ENCODE measurements at regions not wholly inside any gene's neighbourhood (a gene's known extent, or its start where the extent isn't known, plus 50 kb on each side); places are given as distances from the start of the nearest gene placed in this dataset.
A peak's percentile ranks its signal among the peaks of the same experiment; 100 is the strongest.

DNA sequence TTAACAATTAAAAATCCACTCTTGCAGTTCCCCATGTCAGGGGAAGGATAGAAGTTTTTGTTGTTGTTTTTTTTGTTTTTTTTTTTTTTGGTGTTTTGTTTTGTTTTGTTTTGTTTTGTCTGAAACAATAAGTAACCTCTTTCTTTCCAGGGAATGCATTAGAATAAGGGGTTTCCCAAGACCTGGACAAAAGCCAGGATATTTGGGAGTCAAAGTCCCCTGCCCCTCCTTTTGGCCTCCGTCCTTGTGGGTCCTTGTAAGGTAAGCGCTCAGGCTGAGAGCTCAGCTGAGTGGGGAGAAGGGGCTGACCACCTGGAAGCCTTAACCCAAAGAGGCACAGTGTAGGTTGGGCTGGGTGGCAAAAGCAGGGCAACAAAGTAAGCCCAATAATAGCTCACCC, 515.4 kb downstream of the SOX6 start:
- Histone ChIP-seq H3K4me3 (no peak overlapping the region), H3K27ac (no peak overlapping the region), H3K27me3 (no peaks in the 10 kb centered on the region), H3K9me3 (no peaks in the 10 kb centered on the region), H3K4me1 (peaks cover 0 to 24% (median 0%) of the 10 kb centered on the region in 3 donors), H3K36me3 (no peaks in the 10 kb centered on the region)
- 100% methylated on average over 2 of the region's 2 CpGs; no CpG with 5 or more reads in 1 of the 2 donors for WGBS, 2 donors (ENCODE audit: low coverage in 1 of 2)
- ATAC-seq, result no peak
- TF ChIP-seq EP300 (IDR thresholded peaks at IDR 0.05) (no peak), POLR2A (IDR thresholded peaks at IDR 0.05) (no peak), POLR2AphosphoS5 (IDR thresholded peaks at IDR 0.05) (no peak)
- TF ChIP-seq, protein P1, sequence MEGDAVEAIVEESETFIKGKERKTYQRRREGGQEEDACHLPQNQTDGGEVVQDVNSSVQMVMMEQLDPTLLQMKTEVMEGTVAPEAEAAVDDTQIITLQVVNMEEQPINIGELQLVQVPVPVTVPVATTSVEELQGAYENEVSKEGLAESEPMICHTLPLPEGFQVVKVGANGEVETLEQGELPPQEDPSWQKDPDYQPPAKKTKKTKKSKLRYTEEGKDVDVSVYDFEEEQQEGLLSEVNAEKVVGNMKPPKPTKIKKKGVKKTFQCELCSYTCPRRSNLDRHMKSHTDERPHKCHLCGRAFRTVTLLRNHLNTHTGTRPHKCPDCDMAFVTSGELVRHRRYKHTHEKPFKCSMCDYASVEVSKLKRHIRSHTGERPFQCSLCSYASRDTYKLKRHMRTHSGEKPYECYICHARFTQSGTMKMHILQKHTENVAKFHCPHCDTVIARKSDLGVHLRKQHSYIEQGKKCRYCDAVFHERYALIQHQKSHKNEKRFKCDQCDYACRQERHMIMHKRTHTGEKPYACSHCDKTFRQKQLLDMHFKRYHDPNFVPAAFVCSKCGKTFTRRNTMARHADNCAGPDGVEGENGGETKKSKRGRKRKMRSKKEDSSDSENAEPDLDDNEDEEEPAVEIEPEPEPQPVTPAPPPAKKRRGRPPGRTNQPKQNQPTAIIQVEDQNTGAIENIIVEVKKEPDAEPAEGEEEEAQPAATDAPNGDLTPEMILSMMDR (IDR thresholded peaks at IDR 0.05), result no peak

DNA sequence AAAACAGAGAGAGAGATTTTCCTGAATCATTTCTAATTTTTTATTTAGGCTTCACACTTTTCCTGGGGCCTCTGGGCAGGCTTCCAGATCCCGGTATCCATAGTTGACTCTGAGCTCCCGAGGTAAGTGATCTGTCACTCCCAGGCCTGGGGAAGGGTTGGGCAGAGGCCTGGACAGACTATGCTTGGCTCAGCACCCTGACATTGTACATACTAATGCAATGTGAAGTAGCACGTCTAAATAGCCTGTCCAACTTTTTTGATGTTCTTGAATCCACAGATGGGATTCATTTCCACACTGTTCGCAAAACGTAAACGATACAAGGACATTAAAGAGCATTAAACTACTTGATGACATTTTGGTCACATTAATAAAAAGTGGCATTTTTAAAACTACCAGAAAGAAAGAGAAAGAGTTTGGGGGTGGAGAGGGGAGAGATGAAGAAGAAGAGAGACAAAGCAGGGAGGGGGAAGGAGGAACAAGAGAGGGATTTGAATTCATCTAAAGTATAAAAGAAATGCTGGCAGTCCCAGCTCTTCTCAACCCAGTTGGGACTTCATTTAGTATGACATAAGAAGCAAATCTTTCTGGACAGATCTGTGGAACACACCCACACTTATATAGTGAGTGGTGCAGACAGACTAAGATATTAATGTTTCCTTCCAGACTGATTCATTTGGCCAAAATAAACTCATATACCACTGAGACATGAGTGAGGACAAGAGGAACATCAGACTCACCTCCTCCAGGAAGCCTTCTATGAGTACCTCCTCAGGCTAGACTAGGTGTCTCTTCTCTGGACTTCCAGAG, 514.2 kb downstream of the SOX6 start:
- Histone ChIP-seq H3K36me3 (no peaks in the 10 kb centered on the region), H3K27ac (no peak overlapping the region), H3K4me1 (peaks cover 0 to 24% (median 0%) of the 10 kb centered on the region in 3 donors), H3K4me3 (no peak overlapping the region), H3K27me3 (no peaks in the 10 kb centered on the region), H3K9me3 (no peaks in the 10 kb centered on the region)
- no peak for TF ChIP-seq EP300 (IDR thresholded peaks at IDR 0.05)
- TF ChIP-seq, protein P1 (IDR thresholded peaks at IDR 0.05), result no peak
- WGBS, 2 donors (ENCODE audit: low coverage in 1 of 2), result 15 to 37% methylated on average over 5 to 6 of the region's 6 CpGs
- no peak for ATAC-seq

DNA sequence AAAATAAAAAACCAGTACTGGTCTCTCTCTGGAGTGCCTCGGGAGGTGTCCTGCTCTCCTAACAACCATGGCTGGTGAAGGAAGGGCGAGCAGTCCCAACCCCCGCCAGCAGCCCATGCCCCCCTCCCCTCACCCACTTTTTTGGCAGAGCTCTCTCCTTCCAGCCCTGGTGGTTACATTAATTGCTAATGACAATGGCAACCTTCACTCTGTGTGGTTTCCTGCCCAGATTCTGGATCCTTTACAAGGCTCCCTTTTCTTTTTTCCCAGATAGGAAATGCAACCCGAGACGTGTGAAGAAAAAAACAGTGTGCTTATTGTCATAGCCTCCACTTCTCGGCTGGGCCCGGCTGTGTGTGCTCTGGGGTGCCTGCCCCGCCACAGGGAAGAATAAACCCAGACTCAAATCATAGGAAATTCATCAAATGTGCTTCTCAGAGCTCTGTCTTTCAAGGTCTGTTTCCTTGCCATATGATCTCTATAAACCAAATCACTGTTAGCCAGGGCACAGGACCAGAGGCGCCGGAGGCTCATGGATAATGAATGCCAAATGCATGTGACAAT, 513.0 kb downstream of the SOX6 start:
- Histone ChIP-seq H3K4me1 (peaks cover 0 to 24% (median 0%) of the 10 kb centered on the region in 3 donors), H3K4me3 (no peak overlapping the region), H3K9me3 (no peaks in the 10 kb centered on the region), H3K27ac (no peak overlapping the region), H3K36me3 (no peaks in the 10 kb centered on the region), H3K27me3 (no peaks in the 10 kb centered on the region)
- WGBS, 2 donors (ENCODE audit: low coverage in 1 of 2), result 36 to 70% methylated on average over 4 to 9 of the region's 10 CpGs
- TF ChIP-seq POLR2A (IDR thresholded peaks at IDR 0.05), result no peak
- no peak for TF ChIP-seq POLR2AphosphoS5 (IDR thresholded peaks at IDR 0.05)
- TF ChIP-seq EP300 (IDR thresholded peaks at IDR 0.05), result no peak
- TF ChIP-seq, protein P1 (IDR thresholded peaks at IDR 0.05), result no peak
- ATAC-seq, result peak; percentile 39

DNA sequence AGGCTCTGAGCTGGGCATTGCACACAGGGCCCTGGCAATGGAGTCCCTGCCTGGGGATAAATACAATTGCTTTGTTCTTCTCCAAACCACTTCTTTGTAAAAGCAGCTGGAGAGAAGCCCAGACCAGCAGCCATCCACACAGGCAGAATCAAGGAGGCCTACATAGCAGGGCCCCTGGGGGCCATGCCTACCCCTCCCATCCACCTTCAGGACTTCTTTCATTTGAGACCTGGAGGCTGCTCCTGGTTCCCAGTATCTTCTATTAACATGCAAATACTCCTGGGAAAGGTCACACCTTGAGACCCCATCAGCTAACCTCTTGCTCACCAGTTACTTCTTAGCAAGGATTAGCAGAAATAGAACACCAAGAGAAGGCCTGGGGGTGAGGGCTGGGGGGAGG, 511.1 kb downstream of the SOX6 start:
- Histone ChIP-seq H3K9me3 (no peaks in the 10 kb centered on the region), H3K27ac (no peak overlapping the region), H3K27me3 (no peaks in the 10 kb centered on the region), H3K36me3 (no peaks in the 10 kb centered on the region), H3K4me1 (peaks cover 0 to 24% (median 0%) of the 10 kb centered on the region in 3 donors), H3K4me3 (no peak overlapping the region)
- no peak for ATAC-seq
- TF ChIP-seq, protein P1 (IDR thresholded peaks at IDR 0.05), result no peak
- TF ChIP-seq EP300 (IDR thresholded peaks at IDR 0.05) (no peak), POLR2A (IDR thresholded peaks at IDR 0.05) (no peak), POLR2AphosphoS5 (IDR thresholded peaks at IDR 0.05) (no peak)

DNA sequence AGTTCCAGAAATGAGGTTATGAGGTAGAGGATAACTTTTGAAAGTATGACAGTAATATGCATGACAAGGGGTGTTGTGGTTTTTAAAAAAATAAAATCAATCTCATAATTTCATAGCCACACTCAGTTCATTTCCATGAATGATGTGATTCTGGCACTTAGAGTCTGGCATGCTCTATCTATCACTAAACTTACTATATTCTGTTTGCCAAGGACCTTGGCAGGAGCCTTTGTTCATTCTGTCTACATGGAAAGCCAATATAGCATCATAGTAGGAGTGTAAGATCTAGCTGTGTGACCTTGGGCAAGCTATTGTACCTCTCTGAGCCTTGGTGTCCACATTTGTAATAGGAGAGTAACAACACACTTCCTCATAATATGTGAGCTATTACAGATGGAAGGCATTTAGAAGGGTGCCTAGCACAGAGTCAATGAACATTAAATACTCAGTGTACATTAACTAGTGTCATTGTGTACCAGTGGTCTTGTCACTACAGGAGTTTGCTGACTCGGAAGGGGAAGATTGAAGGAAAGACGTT, 507.6 kb downstream of the SOX6 start:
- H3K9me3 ChIP-seq, result no peaks in the 10 kb centered on the region
- peaks cover 0 to 16% (median 0%) of the 10 kb centered on the region in 3 donors for H3K4me1 ChIP-seq
- WGBS, 2 donors (ENCODE audit: low coverage in 1 of 2), result 89 to 91% methylated on average over 2 of the region's 2 CpGs
- H3K27ac ChIP-seq, result no peak overlapping the region
- no peak overlapping the region for H3K4me3 ChIP-seq
- no peaks in the 10 kb centered on the region for H3K36me3 ChIP-seq
- no peaks in the 10 kb centered on the region for H3K27me3 ChIP-seq
- no peak for ATAC-seq
- TF ChIP-seq, protein P1 (IDR thresholded peaks at IDR 0.05), result no peak
- TF ChIP-seq POLR2AphosphoS5 (IDR thresholded peaks at IDR 0.05), result no peak
- no peak for TF ChIP-seq EP300 (IDR thresholded peaks at IDR 0.05)
- TF ChIP-seq POLR2A (IDR thresholded peaks at IDR 0.05), result no peak
